Stomach smooth muscle (tissue), 2 donors: ENCODE measurements at regions not wholly inside any gene's neighbourhood (a gene's known extent, or its start where the extent isn't known, plus 50 kb on each side); places are given as distances from the start of the nearest gene placed in this dataset.

ENCODE experiments used
- H3K27ac ChIP-seq: one replicate; pipeline ENCODE4 v1.7.0; 2013; ENCODE audit warnings: mild to moderate bottlenecking, low read length, inconsistent platforms
- H3K27me3 ChIP-seq, 2 donors: one replicate each; pipeline ENCODE4 v1.7.0; 2013; ENCODE audit warnings: low read length in 2 of 2; ENCODE audit not compliant: insufficient read depth in 2 of 2, control insufficient read depth in 1 of 2
- H3K36me3 ChIP-seq, 2 donors: one replicate each; pipeline ENCODE4 v1.7.0; 2013; ENCODE audit warnings: low read length in 2 of 2; ENCODE audit not compliant: control insufficient read depth in 2 of 2, insufficient read depth in 2 of 2
- H3K4me1 ChIP-seq: one replicate; pipeline ENCODE4 v1.7.0; 2013; ENCODE audit warnings: low read length; ENCODE audit not compliant: control insufficient read depth, insufficient read depth
- H3K4me3 ChIP-seq, 2 donors: one replicate each; pipeline ENCODE4 v1.7.0; 2013; ENCODE audit warnings: low read length in 2 of 2
- H3K9ac ChIP-seq, 2 donors: one replicate each; pipeline ENCODE4 v1.7.0; 2013; ENCODE audit warnings: low read length in 2 of 2, mild to moderate bottlenecking in 1 of 2
- H3K9me3 ChIP-seq, 2 donors: one replicate each; pipeline ENCODE4 v1.7.0; 2013; ENCODE audit warnings: low read length in 2 of 2; ENCODE audit not compliant: control insufficient read depth in 2 of 2
- donor health status: healthy.
- donor health status: Pancreatic carcinoma.

DNA sequence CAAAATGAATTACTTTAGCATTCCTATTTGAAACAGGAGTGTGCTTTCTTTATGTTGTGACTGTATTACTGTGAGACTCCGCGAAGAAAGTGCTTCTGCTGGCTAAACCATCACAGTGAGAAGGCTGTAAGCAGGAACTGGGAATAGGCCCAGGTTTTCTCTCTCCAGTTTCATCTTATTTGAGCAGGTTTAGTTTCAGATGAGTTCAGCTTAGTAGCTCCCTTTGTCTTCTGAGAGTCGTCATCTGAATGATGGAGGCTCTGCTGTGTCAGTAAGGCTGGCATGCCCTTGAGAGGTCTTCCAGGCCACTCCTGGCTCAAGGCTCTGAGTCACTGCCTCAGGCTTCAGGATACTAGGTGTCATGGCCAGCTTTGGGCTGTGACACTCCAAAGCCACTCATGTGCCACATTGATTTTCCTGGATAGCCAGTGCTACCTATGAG lies 205.6 kb upstream of the RGS6 start:
- no peaks in the 10 kb centered on the region for H3K9me3 ChIP-seq
- peaks cover 0 to 34% of the 10 kb centered on the region in 2 donors for H3K36me3 ChIP-seq
- no peak overlapping the region for H3K27ac ChIP-seq
- H3K27me3 ChIP-seq, result no peaks in the 10 kb centered on the region
- H3K4me1 ChIP-seq, result no peaks in the 10 kb centered on the region
- no peak overlapping the region for H3K9ac ChIP-seq
- no peak overlapping the region for H3K4me3 ChIP-seq

DNA sequence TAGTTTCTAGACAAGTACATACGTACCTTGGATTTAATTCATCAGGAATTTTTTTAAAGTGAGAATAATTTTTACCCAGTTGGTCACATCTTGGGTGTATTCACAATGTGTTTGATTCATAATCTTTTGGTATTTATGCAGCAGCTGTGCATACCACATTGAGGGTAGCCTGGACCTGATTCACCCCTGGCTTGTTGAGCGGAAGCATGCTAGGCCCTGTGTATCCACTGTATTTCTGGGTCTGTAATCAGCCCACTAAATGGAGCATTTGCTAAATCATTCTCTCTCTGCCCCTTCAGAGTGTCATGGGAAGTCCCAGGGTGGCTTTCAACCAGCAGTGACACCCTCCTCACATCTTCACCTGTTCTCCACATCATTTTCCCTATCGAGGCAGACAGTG lies 203.8 kb upstream of the RGS6 start:
- H3K36me3 ChIP-seq, result peaks cover 0 to 35% of the 10 kb centered on the region in 2 donors
- H3K9me3 ChIP-seq, result no peaks in the 10 kb centered on the region
- H3K9ac ChIP-seq, result no peak overlapping the region
- no peaks in the 10 kb centered on the region for H3K27me3 ChIP-seq
- no peak overlapping the region for H3K27ac ChIP-seq
- H3K4me1 ChIP-seq, result no peaks in the 10 kb centered on the region
- H3K4me3 ChIP-seq, result no peak overlapping the region

DNA sequence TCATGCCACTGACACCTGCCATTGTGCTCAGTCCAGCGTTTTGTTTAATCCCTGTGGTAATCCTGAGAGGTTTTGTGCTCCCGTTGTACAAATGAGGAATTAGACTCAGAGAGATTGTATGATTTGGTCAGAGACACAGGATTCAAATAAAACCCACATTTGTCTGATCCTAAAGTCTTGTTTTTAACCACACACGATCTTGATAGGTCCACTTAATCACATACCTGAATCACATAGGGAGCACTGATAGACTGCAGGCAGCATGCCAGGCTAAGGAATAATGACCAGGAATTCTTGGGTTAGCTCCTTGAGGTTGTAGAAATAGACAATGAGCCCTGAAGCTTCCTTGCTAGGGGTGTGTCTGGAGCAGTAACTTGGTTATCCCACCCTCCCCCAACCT lies 202.6 kb upstream of the RGS6 start:
- no peaks in the 10 kb centered on the region for H3K27me3 ChIP-seq
- H3K36me3 ChIP-seq, result peaks cover 0 to 38% of the 10 kb centered on the region in 2 donors
- H3K4me1 ChIP-seq, result no peaks in the 10 kb centered on the region
- no peak overlapping the region for H3K4me3 ChIP-seq
- H3K9ac ChIP-seq, result no peak overlapping the region
- no peak overlapping the region for H3K27ac ChIP-seq
- no peaks in the 10 kb centered on the region for H3K9me3 ChIP-seq

DNA sequence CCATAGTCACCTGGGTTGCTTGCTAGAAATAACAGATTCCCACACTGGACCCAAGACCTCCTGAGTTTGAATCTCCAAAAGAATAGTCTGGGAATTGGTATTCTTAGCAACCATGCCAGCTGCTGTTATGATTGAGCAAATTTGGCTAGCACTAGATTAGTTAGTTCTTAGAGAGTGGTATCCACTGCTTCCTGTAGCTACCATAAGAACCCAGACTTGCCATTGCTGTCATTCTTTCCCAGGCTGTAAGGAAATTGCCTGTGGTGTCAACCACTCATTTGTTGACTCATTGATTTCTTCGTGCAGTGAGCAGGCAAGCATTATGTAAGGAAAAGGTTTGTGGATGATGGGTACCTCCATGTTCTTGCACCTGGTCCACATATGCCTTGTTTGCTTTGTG lies 201.8 kb upstream of the RGS6 start:
- Histone ChIP-seq H3K4me1 (no peaks in the 10 kb centered on the region), H3K27ac (no peak overlapping the region), H3K36me3 (peaks cover 3 to 33% of the 10 kb centered on the region in 2 donors)

DNA sequence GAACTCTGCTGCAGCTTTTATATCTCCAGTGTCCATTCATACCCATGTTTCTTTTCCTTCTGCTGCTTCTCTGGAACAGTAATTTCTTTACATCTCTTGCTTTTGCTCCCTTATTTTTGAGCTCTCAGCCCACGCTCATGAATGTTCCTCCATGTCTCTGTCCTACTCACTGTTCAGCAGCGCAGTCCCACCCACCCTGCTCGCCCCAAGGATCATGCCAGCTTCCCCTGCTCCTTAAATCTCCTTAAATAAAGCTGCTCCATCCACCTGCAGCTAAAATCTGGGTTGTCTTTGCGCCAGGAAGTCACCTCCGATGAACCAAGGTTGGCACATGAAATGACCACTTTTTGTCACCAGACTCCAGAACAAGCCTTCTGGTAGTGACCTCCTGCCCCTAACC lies 201.1 kb upstream of the RGS6 start:
- no peak overlapping the region for H3K9ac ChIP-seq
- no peaks in the 10 kb centered on the region for H3K27me3 ChIP-seq
- no peaks in the 10 kb centered on the region for H3K4me1 ChIP-seq
- no peak overlapping the region for H3K27ac ChIP-seq
- H3K4me3 ChIP-seq, result no peak overlapping the region
- H3K9me3 ChIP-seq, result no peaks in the 10 kb centered on the region
- H3K36me3 ChIP-seq, result peaks cover 5 to 34% of the 10 kb centered on the region in 2 donors

More for the DNA sequence above, 201.8 kb upstream of the RGS6 start:
- Histone ChIP-seq H3K4me3 (no peak overlapping the region), H3K27me3 (no peaks in the 10 kb centered on the region), H3K9me3 (no peaks in the 10 kb centered on the region), H3K9ac (no peak overlapping the region)

DNA sequence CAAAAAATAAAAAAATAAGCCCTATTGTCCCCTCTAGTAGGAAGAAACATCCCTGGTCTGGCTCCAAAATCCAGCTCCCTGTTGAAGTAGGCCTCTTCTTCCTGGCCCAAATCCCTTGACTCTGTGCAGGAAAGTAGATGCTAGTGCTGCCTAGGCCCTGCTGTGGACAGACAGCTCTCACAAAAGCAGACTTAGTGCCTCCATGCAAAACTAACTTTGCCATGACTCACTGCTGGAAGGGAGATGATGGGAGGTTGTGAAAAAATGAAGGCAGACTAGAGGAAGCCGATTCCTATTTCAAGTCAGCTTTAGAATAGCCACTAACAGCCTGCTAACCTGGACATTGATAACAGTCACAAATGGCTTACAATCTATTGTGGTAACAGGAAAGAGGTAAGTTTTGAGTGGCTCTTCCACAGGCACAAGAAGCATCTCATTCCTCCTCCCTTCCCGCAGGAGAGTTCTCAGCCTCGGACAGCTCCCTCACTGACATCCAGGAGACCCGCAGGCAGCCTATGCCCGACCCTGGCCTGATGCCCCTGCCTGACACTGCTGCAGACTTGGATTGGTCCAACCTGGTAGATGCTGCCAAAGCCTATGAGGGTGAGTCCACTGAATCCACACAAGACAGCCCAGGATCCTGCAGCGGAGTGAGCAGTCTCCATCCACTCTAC lies 198.9 kb upstream of the RGS6 start:
- H3K9ac ChIP-seq, result no peak overlapping the region
- H3K27me3 ChIP-seq, result no peaks in the 10 kb centered on the region
- H3K27ac ChIP-seq, result no peak overlapping the region
- H3K4me1 ChIP-seq, result no peaks in the 10 kb centered on the region
- no peaks in the 10 kb centered on the region for H3K9me3 ChIP-seq
- H3K36me3 ChIP-seq, result peaks cover 5 to 42% of the 10 kb centered on the region in 2 donors
- no peak overlapping the region for H3K4me3 ChIP-seq

DNA sequence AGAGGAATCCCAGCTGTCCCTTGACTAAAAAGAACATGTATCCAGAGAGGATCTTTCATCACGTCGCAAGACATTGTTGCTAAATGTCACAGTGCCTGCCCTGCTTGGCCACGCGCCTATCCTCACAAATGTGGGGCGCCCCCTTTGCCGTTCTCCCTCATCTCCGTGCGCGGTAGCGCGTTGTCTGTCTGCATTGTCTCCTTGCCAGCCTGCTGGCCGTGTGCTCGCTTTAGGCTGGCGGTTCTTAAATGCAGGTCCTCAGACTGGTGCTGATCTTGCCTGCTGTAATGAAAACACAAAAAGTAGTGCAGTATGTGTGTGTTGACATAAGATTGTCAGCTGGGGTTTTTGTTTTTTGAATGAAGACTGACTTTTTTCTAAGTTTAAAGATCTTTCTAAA lies 198.2 kb upstream of the RGS6 start:
- no peaks in the 10 kb centered on the region for H3K9me3 ChIP-seq
- no peak overlapping the region for H3K9ac ChIP-seq
- no peak overlapping the region for H3K4me3 ChIP-seq
- H3K27ac ChIP-seq, result no peak overlapping the region
- peaks cover 5 to 47% of the 10 kb centered on the region in 2 donors for H3K36me3 ChIP-seq
- H3K4me1 ChIP-seq, result no peaks in the 10 kb centered on the region
- H3K27me3 ChIP-seq, result no peaks in the 10 kb centered on the region

DNA sequence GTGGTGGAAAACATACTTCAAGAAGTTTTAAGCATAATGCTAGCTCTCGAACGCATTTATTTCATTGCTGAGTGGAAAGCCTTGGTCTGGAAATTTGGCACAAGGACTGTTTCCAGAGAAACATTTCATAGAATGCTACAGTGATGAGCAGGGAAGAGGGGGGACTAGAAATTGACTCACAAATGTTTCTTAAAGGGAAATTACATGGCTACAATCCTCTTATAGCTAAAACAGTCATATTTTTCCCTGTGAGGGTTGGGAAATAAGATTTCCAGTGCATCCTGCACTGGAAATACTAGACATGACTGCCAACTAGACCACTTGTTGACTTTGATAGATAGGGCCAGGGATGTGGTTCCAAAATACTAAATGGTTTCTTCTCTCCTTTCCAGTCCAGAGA lies 197.3 kb upstream of the RGS6 start:
- H3K4me3 ChIP-seq, result no peak overlapping the region
- no peaks in the 10 kb centered on the region for H3K27me3 ChIP-seq
- H3K27ac ChIP-seq, result no peak overlapping the region
- H3K9me3 ChIP-seq, result no peaks in the 10 kb centered on the region
- H3K9ac ChIP-seq, result no peak overlapping the region
- H3K36me3 ChIP-seq, result peaks cover 5 to 45% of the 10 kb centered on the region in 2 donors
- H3K4me1 ChIP-seq, result peaks cover 2% of the 10 kb centered on the region

DNA sequence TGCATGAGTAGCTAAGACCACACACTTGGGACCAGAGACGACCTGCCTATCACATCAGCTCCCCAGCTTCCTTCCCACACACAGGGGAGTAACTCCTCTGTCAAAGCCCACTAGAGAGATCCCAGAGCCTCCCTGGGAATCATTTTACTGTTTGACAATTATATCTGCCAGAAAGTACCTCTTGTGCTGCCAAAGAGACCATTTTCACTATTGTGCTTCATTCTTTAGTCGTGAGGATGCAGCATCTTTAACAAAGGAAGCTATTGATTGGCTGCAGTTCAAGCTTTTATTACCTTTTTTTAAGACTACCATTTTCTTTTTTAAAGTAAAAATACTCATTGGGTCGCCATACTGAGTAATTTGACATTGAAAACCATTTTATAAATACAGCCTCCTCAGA lies 194.5 kb upstream of the RGS6 start:
- Histone ChIP-seq H3K36me3 (peaks cover 5 to 31% of the 10 kb centered on the region in 2 donors), H3K4me1 (peaks cover 2% of the 10 kb centered on the region), H3K27ac (no peak overlapping the region), H3K27me3 (no peaks in the 10 kb centered on the region), H3K4me3 (no peak overlapping the region), H3K9ac (no peak overlapping the region), H3K9me3 (no peaks in the 10 kb centered on the region)

DNA sequence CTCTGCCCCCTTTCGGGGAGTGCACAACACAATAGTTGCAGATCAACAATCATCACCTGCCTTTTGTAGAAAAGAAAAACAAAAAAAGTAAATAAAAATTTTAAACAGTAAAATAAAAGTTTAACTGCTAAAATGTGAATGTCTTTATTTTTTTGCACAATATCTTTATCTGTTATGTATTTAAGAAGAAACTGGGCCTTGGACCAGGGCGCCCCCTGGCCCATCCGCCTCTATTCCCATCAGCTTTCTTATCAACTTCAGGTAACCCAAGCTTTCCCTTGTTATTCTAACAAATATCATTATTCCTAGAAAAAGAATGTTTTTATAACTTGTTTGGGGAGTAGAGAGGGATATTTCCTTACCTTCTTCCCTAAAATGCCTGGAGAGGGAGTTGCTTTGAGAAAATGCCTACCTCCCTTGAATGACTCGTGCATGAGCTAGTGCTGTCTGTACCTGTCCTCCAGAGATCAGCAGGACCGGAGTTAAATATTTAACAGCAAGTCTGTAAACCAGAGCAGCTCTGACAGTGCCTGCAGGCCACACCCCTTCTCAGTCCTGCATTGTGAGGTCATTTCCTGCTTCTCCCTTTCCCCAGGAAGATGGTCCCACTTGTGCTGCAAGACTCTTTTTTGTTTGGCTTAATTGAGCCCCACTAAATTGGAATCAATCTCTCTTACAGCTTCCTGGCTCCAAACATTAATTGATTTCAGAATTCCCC lies 192.8 kb upstream of the RGS6 start:
- Histone ChIP-seq H3K4me1 (peaks cover 2% of the 10 kb centered on the region), H3K9ac (no peak overlapping the region), H3K36me3 (peaks cover 5 to 25% of the 10 kb centered on the region in 2 donors), H3K9me3 (no peaks in the 10 kb centered on the region), H3K4me3 (no peak overlapping the region), H3K27ac (no peak overlapping the region), H3K27me3 (no peaks in the 10 kb centered on the region)

DNA sequence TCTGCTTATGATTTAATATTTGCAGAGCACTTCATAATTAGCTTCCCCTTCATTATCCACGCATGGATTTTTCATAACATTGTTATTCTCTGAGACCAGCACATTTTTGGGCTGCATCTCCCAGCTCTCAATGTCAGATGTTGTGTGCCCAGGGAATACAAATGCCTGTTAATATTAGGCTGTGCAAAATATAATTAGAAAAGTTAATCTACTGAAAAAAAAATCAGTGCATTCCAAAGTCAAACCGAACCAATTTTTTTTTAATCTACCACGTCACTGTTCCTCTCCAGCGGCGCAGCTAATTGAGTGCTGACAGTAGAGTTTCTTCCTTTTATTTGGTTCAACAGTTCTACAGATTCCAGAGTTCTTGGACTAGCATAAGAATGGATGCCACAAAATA lies 191.0 kb upstream of the RGS6 start:
- H3K9ac ChIP-seq, result no peak overlapping the region
- H3K9me3 ChIP-seq, result no peaks in the 10 kb centered on the region
- H3K27me3 ChIP-seq, result no peaks in the 10 kb centered on the region
- peaks cover 2% of the 10 kb centered on the region for H3K4me1 ChIP-seq
- H3K36me3 ChIP-seq, result peaks cover 0 to 19% of the 10 kb centered on the region in 2 donors
- no peak overlapping the region for H3K4me3 ChIP-seq
- no peak overlapping the region for H3K27ac ChIP-seq
